Stimulated activated CD8-positive, alpha-beta memory T cell treated with anti-CD3 and anti-CD28 coated beads, Interleukin-15, amount 100 ng/mL, for 48 hours (primary cell): ENCODE measurements at regions not wholly inside any gene's neighbourhood (a gene's known extent, or its start where the extent isn't known, plus 50 kb on each side); places are given as distances from the start of the nearest gene placed in this dataset.
"Not testable (repeated sequence)": the region's sequence is repeated elsewhere in the genome, so short reads cannot be mapped to it uniquely, and the experiment has no call there.

ENCODE experiments used
- DNase-seq, 2 donors: peaks; one replicate each; pipeline ENCODE4 v3.0.0-alpha.2; 2020; ENCODE audit warnings: low read depth in 2 of 2

DNA sequence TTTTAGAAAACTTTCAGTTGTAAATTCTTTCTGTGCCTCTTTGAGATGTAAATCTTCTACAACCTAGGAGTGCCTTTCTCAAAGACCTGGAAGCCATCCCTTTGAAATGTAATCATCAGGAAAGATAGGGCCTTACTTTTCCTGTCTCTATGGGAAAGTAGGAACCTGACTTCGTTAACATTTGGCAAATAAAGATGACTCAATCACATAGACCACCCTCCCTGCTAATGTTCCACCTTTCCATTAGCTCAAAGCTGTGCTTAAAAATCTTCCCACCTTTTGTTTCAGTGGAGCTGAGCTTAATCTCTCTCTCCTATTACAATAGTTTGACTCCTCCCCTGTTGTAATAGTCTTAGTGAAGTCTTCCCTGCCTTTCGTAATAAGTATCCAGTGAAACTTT, 247.7 kb downstream of the OLFM4 start:
- no peak for DNase-seq

DNA sequence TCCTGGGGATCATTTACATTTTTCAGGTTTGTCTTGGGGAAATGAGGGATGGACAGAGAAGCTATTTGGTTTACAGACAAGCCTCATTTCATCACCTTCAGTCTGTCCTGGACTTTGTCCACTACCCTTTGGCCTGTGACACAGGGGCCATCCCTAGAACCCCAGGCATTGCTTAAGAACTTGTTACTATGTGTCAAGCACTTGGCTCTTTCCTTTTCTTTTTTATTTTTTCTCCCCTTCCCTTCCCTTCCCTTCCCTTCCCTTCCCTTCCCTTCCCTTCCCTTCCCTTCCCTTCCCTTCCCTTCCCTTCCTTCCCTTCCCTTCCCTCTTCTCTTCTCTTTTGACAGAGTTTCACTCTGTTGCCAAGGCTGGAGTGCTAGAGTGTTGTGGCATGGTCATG, 253.1 kb downstream of the OLFM4 start:
- DNase-seq, result no peak

DNA sequence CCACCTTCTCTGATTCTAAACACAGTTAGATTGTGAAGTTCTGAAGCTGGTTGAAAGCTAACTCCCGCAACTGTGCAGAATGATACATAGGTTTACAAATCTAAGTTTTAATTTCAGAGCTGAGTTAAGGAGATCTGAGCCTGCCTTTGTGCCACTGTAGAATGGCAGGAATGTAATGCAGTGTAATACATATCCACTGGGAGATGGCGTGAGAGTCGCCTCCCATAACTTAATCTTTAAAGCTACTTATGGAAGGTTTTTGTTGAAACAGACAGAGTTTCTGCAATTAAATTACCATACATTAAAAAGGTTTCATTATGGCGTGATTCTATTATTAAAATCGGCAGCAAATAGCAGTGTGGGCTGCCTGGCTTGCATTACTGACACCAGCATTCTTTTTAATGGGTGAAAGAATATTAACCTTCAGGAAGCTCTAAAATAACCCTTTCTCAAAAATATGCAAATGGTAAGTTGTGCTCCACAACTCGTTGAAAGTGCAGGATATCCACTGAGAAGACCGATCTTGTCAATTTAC, 257.4 kb downstream of the OLFM4 start:
- no peak for DNase-seq

DNA sequence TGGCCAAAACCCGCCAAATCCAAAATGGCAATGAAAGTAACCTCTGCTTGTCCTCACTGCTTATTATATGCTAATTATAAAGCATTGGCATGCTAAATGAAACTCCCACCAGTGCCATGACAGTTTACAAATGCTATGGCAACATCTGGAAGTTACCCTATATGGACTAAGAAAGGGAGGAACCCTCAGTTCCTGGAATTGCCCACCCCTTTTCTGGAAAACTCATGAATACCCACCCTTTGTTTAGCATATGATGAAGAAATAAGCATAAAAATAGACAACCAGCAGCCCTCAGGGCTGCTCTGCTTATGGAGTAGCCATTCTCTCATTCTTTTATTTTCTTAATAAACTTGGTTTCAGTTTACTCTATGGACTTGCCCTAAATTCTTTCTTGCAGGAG, 269.8 kb downstream of the OLFM4 start:
- no peak for DNase-seq

DNA sequence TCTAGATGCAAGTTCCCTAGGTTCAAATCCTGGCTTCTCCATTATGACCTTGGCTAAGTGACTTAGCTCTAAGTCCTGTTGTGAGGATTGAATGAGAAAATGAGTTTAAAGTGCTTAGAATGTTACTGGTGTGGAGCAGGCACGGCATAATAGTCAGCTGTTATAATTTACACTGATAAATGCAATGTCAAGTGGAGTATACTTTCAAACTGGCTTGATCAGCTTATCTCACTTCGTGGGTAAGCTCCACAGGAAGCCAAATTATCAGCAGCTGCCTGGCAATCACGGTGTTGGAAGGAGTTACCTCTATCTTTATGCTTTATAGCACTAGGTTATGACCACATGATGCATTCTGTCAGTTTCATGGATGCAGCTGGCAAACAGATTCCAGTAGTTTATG, 272.8 kb downstream of the OLFM4 start:
- no peak for DNase-seq

DNA sequence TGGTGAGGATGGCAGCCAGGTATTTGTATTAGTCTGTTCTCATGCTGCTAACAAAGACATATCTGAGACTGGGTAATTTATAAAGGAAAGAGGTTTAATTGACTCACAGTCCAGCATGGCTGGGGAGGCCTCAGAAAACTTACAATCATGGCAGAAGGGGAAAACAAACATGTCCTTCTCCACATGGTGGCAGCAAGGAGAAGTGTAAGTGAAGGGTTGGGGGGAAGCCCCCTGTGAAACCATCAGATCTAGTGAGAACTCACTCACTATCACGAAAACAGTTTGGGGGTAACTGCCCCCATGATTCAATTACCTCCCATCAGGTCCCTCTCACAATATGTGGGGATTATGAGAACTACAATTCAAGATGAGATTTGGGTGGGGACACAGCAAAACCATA, 276.8 kb downstream of the OLFM4 start:
- not testable (repeated sequence) for DNase-seq

DNA sequence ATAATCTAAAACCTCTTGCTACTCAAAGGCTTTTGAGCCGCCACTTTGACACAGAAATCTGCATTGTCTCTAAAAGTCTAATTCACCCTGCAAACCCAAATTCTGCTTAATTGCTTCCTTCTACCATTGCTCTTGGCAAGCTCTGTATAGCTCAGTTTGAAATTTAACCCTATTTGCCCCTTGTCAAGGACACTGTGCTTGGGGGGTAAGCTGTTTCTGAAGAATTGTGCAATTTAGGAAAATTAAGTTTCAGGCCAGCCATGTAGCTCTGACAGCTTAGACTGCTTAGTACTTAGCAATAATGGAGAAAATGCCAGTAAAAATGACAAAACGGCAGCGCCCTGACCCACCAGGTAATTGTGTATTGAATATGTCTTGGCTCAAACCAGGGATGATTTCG, 282.2 kb downstream of the OLFM4 start:
- no peak for DNase-seq

DNA sequence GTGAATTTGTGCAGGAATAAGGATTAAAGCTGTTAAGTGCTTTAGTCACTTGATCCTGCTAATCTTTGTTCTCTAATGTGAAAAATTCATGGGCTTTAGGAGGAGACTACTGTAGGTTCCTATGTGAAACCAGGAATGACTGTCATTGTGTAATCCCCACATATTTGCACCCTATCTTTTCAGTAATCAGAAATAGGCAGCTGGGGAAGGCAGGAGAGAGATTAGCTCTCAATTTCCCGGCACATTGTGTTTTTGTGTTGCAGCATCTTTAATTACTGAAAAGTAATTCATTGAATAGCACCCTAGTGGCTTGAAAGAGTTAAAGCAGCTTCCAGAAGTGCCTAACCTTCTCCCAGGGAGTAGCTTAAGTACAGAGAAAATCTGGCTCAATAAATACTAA, 282.9 kb downstream of the OLFM4 start:
- DNase-seq, result no peak

DNA sequence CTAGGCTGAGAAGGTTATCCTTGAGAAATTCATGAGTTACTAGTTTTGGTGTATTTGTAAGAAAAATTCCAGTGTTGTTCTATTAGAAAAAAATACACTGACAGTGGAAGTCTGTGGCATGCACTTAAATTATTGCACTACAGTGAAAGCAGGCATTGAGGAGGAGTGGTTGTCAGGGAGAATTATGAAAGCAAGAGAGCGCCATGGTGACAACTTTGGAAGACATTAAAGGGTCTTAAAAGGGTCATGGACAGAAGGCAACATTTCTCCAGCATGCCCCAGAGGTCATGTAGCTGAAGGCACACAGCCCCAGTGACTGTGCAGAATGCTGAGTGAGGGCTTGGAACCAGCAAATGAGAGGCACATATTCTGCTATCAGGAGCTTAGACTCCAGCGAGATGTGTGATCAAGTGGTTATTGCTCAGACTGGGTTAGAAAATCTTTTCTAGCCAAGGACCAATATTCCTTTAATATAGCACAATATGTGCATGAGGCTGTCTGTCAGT, 292.7 kb downstream of the OLFM4 start:
- no peak for DNase-seq

DNA sequence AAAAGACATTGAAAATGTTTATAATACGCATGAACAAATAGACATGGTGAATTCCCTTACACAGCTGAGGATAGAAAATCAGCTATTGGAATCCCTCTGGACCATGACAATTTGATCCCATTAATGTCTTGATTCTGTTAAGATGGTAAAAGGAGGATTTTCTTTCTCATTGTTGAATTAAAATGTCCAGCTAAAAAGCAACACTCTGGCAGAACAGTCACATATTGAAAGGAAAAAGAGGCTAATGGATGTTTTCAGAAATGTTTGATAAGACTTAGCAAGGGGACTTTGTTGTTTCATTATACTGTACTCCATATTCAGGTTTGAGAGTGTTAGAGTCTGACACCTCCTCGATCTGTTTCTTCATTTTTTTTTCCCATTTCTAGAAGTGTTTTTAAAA, 296.0 kb downstream of the OLFM4 start:
- DNase-seq, result no peak

DNA sequence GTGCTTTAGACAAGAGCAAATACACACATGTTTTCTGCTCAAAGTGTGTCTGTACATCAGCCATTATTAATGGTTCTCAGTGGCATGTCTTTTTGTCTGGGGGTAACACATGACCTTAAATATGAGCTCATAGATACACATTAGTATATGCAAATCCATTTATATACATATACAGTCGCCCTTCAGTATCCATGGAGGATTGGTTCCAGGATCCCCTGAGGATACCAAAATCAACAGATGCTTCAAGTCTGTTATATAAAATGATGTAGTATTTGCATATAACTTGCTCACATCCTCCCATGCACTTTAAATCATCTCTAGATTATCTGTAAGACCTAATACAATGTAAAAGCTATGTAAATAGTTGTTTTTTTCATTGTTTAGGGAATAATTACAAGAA, 298.1 kb downstream of the OLFM4 start:
- DNase-seq, result no peak

DNA sequence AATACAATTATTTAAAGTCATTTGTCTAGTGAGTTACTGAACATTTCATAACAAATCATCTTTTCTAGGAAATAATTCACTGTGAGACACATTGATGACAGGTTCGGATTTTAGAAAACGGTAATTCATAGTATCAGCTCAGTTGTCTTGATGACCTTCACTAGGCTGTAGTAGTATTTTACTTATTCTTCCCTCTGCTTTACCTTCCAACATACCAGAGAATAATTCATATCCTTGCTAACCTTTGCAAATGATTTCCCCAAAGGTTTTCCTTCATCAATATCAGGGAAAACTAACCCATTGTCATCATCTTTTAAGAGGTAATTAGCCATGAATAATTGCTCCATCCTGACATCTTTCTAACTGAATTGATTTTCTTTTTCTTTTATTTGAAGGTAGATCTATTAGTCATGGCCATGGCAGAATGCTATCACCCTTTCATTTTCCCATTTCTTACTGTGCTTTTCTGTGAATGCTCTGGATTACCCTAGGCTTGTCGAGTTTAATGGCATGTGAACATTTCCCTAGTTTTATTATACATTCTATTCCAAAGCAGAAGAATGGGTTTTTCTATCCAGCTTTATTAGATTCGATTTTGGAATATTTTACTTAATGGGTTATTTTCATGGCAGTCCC, 299.2 kb downstream of the OLFM4 start:
- no peak for DNase-seq

DNA sequence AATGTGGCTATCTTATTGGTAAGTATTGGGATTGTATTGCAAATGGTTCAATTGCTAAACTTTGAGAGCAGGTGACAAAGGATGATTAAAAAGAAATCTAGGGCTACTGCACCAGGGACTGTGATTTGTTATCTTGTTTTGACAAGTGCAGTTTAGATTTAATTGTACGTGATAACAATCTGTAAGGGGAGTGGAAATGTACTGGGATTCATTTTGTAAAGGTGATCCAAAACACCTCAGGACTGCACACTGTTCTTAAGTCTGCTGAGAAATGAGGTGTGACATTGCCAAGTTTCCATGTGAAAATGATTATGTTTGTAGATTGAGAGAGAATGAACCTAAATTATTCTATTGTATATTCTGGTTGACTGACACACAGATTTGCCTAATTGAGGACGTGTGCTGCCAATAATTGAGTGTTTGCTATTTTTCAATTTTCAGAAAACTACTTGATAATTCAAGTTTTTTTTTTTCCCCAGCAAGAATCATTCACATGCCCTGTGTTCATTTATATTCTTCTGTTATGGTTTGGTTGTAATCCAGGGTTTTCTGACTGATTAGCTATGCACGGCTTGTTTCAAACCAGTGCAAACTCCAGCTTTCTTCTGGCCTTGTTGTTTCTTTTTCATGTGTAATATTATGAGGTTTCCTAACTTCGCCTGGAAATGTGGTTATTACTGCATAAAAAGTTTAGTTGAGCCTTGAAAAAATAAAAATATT, 308.0 kb downstream of the OLFM4 start:
- DNase-seq, result no peak

DNA sequence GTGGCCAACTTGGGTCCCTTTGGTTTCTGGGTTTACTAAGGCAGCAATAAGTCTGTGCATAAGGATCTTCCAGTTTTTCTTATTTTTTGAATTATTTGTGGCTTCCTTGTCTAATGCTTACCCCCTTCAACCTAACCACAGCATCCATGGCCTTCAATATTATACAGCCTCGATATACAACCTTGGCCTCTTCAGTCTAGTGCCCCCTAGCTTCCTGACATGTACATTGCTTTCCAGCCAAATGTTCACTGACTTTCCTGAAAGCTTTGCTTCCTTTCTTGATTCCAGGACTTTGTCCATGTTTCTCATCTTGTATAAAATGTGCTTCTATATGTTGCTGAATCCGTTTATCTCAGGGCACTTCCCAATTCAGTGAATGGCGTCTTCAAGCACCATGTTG, 310.1 kb downstream of the OLFM4 start:
- DNase-seq, result no peak

DNA sequence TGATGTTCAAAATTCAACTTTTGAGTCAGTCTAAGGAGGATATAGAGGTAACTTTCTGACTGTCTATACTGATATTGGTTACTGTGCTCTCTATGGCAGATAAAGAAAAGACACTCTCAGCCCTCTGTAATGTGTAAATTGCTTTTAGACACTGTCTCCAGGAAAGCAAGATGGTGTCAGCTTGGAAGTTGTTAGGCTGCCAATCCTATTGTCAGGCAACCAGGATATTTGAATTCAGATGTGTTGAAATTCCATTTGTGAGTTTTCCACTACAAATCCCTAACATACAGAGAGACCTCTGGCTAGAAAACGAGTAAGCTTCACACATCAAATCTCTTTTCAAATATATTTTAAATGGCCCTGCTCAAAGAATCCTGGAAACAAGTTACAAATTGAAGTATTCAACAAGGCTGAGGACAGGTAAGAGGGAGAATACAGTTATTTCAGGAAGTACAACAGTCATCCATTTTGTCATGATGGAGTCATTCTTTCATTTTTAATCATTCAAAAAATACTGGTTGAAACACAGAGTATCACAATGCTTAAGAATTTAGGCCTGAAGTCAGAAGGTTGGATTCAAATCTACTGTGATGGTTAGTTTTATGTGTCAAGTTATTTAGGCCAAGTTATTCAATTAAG, 312.0 kb downstream of the OLFM4 start:
- DNase-seq, result no peak

DNA sequence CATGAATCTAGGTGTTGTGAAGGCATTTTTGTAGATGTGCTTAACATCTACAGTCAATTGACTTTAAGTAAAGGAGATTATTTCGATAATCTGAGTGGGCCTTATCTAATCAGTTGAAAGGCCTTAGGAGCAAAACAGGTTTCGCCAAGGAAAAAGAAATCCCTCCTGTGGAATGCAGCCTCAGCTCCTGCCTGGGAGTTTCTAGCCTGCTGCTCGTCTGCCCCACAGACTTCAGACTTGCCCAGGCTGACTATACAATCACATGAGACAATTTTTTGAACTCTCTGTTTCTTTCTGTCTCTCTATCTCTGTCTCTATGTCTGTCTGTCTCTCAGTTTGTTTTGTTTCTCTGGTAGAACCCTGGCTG, 312.5 kb downstream of the OLFM4 start:
- no peak for DNase-seq

DNA sequence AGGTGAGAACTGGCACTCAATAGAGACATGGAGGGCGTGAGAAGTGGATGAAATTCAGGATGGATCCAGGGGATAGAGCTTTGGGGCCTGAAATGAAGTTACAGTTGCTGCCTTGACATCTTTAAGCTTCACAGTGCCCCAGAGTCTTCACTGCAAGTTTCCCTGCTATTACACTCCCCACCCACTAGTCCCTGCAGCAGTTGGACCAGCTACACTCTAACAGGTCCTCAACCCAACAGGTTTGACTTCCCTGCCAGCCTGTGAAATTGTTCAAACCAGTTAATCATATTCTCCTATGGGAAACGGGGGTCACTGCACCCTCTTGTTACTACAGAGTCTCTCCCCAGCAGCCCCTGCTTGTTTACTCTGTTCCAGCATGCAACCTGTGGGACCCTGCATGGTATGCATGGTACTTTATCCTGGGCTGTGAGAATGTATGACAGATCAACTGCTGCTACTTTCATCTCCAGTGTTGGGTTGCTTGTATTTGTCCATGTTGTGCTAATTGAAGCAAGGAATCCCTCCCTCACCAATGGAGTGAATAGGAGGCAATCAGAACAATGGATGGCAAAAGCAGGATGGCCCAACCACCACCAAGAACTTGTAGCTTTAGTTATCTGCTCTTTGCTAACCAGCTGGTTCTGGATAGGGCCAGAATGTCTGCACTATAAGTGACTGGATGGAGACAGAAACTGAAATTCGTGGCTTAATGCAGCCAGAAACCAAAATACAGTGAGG, 314.2 kb downstream of the OLFM4 start:
- DNase-seq, result no peak

DNA sequence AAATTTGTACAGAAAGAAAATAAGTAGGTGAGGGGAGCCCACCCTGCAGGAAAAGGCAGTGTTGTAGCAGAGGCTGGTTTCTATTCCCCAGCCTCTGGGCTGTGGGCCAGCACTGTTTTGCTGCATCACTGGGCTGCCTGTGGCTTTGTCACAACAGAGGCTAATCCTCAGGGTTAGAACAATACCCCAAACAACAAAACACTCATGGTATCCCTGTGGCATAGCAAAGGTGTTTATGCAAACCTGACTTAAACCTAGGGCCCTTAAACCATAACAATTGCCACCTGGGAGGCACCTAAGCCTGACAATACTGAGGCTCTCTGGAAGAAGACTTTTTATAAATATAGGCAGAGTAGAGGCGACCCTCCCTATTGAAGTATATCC, 314.7 kb downstream of the OLFM4 start:
- no peak for DNase-seq

DNA sequence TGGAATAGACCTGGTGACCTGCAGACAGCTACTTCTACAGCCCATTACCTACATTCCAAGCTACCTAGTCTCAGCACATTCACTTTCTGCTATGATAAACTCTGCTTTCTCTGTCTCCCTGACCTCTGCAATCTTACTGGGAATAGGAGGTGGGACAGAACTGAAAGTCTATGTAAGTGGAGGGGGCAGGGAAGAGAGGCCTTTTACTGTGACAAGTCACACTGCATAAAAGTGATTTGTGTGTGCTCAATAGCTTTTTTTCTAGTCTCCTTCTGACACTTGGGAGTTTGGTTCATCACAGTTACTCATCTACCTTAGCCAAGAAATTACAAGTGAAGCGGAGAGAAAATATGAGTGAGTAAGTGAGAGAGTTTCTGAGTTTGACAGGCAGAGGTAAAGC, 322.4 kb downstream of the OLFM4 start:
- no peak for DNase-seq

DNA sequence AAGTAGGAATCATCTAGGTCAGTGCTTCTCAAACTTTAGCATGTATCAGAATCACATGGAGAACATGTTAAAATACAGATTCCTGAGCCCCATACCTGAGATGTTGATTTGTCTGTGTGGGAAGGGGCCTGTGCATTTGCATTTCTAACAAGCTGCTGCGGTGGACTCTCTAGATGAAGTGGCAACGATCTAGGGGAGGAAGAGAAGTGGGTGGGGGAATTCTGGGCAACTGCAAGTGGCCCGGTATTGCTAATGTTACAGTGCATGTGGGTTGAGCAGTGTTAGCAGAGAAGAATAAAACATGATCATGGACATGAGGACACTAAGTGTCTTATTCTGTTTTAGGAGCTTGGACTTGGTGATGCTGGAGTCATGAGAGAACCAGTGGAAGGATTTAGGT, 329.0 kb downstream of the OLFM4 start:
- no peak for DNase-seq

DNA sequence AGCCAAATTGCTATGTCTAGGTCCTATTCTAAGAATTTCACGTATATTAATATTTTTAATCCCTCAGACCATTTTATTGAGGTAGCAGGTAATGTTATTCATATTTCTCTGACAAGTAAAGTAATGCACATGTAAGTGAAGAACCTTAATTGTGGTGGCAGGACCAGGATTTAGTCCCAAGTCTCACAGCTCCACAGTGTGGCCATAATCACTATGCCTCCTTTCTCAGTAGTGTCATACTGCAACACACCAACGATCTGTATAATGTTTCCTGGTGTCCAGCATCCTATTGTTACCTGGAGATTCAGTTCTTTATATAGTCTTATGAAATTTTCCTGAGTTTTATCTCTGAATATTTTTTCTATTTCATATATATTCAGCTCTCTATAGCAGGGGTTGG, 340.3 kb downstream of the OLFM4 start:
- no peak for DNase-seq

DNA sequence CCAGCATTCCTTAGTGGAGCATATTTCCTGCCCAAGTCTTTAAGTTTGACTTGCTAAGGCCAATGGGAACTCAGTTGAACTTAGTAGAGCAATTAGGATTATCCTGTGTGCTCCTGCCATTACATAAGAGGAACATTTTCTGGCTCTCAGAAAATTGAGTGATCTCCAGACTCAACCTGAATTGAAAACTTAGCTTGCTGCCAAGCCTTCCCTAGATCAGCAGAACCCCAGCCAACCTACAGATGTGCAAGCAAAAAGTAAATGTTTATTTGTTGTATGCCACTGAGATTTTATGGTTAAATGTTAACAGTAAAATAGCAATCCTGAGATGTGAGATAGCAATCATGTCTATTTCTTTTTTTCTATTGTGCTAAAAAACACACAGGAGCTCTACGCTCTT, 350.9 kb downstream of the OLFM4 start:
- DNase-seq, result no peak
